HEK293 (cell line): ENCODE measurements at regions not wholly inside any gene's neighbourhood (a gene's known extent, or its start where the extent isn't known, plus 50 kb on each side); places are given as distances from the start of the nearest gene placed in this dataset.

Source experiments
- CTCF ChIA-PET: fragments of 350-600 bp; formaldehyde crosslinking; extraction: SDS; loops from one replicate; lab custom pipeline; 2021; ENCODE audit warnings: antibody characterized with exemption; lab: Yijun Ruan, JAX
- POLR2A ChIA-PET: fragments of 300-600 bp; formaldehyde crosslinking; extraction: SDS; loops from one replicate; lab custom pipeline; 2020; ENCODE audit warnings: antibody characterized with exemption, inconsistent platforms; lab: Yijun Ruan, JAX
- H3K27ac ChIP-seq: fragments of 200-500 bp; sonication (Bioruptor generic); 2 replicates; pipeline ENCODE4 v1.5.1; 2014; ENCODE audit warnings: low read depth, low read length, control low read depth, inconsistent platforms; ENCODE audit errors: extremely low read depth
- H3K36me3 ChIP-seq, 2 experiments: fragments of 200-500 bp in 1 of 2; sonication (Bioruptor generic) in 1 of 2; 1 replicate in 1 of 2; 2 replicates in 1 of 2; pipeline ENCODE4 v1.5.1; 2014 to 2017; ENCODE audit warnings: inconsistent platforms in 2 of 2, low read length in 2 of 2; ENCODE audit not compliant: control insufficient read depth in 2 of 2, insufficient read depth in 1 of 2
- H3K4me1 ChIP-seq: fragments of 200-500 bp; sonication (Bioruptor generic); 2 replicates; pipeline ENCODE4 v1.5.1; 2014; ENCODE audit warnings: mild to moderate bottlenecking, low read length, inconsistent platforms; ENCODE audit not compliant: control insufficient read depth, insufficient read depth
- H3K4me3 ChIP-seq: 2 replicates; pipeline ENCODE4 v1.5.1; 2011; ENCODE audit warnings: low read depth, mild to moderate bottlenecking, control low read depth, low read length, moderate library complexity
- H3K9me3 ChIP-seq: fragments of 200-500 bp; sonication (Bioruptor generic); 2 replicates; pipeline ENCODE4 v1.5.1; 2014; ENCODE audit warnings: low read depth, low read length, inconsistent platforms; ENCODE audit not compliant: control insufficient read depth, insufficient read depth
- BCL11A ChIP-seq: fragments of 450-650 bp; formaldehyde crosslinking; IDR thresholded peaks from 2 replicates; pipeline ENCODE4 v1.5.1; 2016; ENCODE audit warnings: low read depth, missing biosample characterization, missing genetic modification characterization
- REPIN1 ChIP-seq: fragments of 450-650 bp; formaldehyde crosslinking; IDR thresholded peaks from 2 replicates; pipeline ENCODE4 v1.5.1; 2017; ENCODE audit warnings: missing biosample characterization, missing genetic modification characterization, low read depth
- ZNF169 ChIP-seq: fragments of 450-650 bp; formaldehyde crosslinking; IDR thresholded peaks from 2 replicates; pipeline ENCODE4 v1.5.1; 2016; ENCODE audit warnings: missing biosample characterization, missing genetic modification characterization
- ZNF175 ChIP-seq: fragments of 450-650 bp; formaldehyde crosslinking; IDR thresholded peaks from 2 replicates; pipeline ENCODE4 v1.5.1; 2016; ENCODE audit warnings: missing biosample characterization, missing genetic modification characterization
- ZNF19 ChIP-seq: fragments of 450-650 bp; formaldehyde crosslinking; IDR thresholded peaks from 2 replicates; pipeline ENCODE4; 2016; ENCODE audit warnings: missing biosample characterization, missing genetic modification characterization, low read depth
- ZNF202 ChIP-seq: fragments of 450-650 bp; formaldehyde crosslinking; IDR thresholded peaks from 2 replicates; pipeline ENCODE4 v1.5.1; 2016; ENCODE audit warnings: missing biosample characterization, missing genetic modification characterization, borderline replicate concordance
- ZNF239 ChIP-seq: fragments of 450-650 bp; formaldehyde crosslinking; IDR thresholded peaks from 2 replicates; pipeline ENCODE4 v1.5.1; 2016; ENCODE audit warnings: missing biosample characterization, missing genetic modification characterization
- ZNF335 ChIP-seq: fragments of 450-650 bp; formaldehyde crosslinking; conservative IDR thresholded peaks from 2 replicates; pipeline ENCODE4 v1.5.1; 2016; ENCODE audit warnings: missing biosample characterization, missing genetic modification characterization
- ZNF354C ChIP-seq: fragments of 450-650 bp; formaldehyde crosslinking; IDR thresholded peaks from 2 replicates; pipeline ENCODE4 v1.5.1; 2016; ENCODE audit warnings: missing biosample characterization, missing genetic modification characterization, low read depth, borderline replicate concordance
- ZNF521 ChIP-seq: fragments of 450-650 bp; formaldehyde crosslinking; IDR thresholded peaks from 2 replicates; pipeline ENCODE4 v1.5.1; 2017; ENCODE audit warnings: missing biosample characterization, mild to moderate bottlenecking, missing genetic modification characterization
- ZNF529 ChIP-seq: fragments of 450-650 bp; formaldehyde crosslinking; IDR thresholded peaks from 2 replicates; pipeline ENCODE4 v1.5.1; 2017; ENCODE audit warnings: missing genetic modification characterization, missing biosample characterization; ENCODE audit not compliant: insufficient replicate concordance
- ZNF544 ChIP-seq: fragments of 450-650 bp; formaldehyde crosslinking; IDR thresholded peaks from 2 replicates; pipeline ENCODE4 v1.5.0; 2017; ENCODE audit warnings: missing biosample characterization, missing genetic modification characterization
- ZNF626 ChIP-seq: fragments of 450-650 bp; sonication (Bioruptor Pico); formaldehyde crosslinking; IDR thresholded peaks from 2 replicates; pipeline ENCODE4 v1.5.1; 2018; ENCODE audit warnings: missing biosample characterization, missing genetic modification characterization, inconsistent platforms
- ZNF629 ChIP-seq: fragments of 450-650 bp; formaldehyde crosslinking; IDR thresholded peaks from 2 replicates; pipeline ENCODE4 v1.5.1; 2017; ENCODE audit warnings: missing biosample characterization, missing genetic modification characterization
- ZNF777 ChIP-seq: fragments of 450-650 bp; formaldehyde crosslinking; IDR thresholded peaks from 2 replicates; pipeline ENCODE4 v1.5.1; 2017; ENCODE audit warnings: missing biosample characterization, missing genetic modification characterization, borderline replicate concordance
- TF ChIP-seq, protein P1 (sequence below): fragments of 450-650 bp; formaldehyde crosslinking; IDR thresholded peaks from 2 replicates; pipeline ENCODE4 v1.5.1; 2016; ENCODE audit warnings: missing biosample characterization, missing genetic modification characterization
- TF ChIP-seq, protein P2 (sequence below): fragments of 450-650 bp; formaldehyde crosslinking; IDR thresholded peaks from 2 replicates; pipeline ENCODE4 v1.5.1; 2016; ENCODE audit warnings: missing biosample characterization, missing genetic modification characterization, low read depth
- TF ChIP-seq, protein P3 (sequence below): fragments of 450-650 bp; formaldehyde crosslinking; IDR thresholded peaks from 2 replicates; pipeline ENCODE4 v1.5.1; 2016; ENCODE audit warnings: missing biosample characterization, missing genetic modification characterization
- TF ChIP-seq, protein P4 (sequence below): fragments of 450-650 bp; formaldehyde crosslinking; IDR thresholded peaks from 2 replicates; pipeline ENCODE4 v1.5.1; 2016; ENCODE audit warnings: missing biosample characterization, missing genetic modification characterization
- TF ChIP-seq, protein P5 (sequence below): sonication (generic); formaldehyde crosslinking; IDR thresholded peaks from 2 replicates; pipeline ENCODE4 v1.8.1; 2022; ENCODE audit warnings: mild to moderate bottlenecking, moderate library complexity, missing genetic modification reagents

DNA sequence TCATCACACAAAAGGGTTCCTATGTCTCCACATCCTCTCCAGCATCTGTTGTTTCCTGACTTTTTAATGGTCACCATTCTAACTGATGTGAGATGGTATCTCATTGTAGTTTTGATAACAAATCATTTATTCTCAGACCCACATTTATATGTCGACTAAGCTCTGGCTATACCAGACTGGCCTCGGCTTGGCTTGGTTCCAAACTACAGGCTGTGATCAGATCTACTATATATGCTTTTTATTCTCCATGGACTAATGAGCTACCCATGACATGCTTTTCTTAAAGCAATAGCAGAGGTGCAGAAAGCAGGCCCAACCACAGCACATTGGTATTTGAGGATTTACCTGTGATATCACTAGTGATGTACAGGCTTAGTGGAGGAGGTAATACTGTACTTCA, 139.8 kb upstream of the PGR start:
- POLR2A ChIA-PET, result no interaction called here

DNA sequence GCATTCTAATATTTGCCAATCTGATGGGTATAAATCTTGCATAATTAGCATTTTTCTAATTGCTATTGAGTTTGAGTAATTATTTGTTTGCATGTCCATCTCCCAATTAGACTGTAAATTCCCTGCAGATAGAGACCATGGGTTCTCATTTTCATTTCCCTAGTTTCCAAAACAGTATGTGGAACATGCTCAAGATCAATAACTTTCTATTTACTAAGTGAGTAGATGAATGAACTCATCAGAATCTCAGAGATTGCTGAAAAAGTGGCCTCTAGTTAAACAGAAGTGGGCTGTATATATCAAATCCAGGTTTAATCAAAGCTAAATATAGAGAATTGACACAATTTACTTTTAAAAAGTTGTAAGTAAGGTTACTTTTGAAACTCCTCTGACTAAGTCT, 138.0 kb upstream of the PGR start:
- Histone ChIP-seq H3K36me3 (no peaks in the 10 kb centered on the region), H3K4me1 (no peaks in the 10 kb centered on the region), H3K27ac (no peak overlapping the region), H3K9me3 (no peaks in the 10 kb centered on the region), H3K4me3 (no peak overlapping the region)
- CTCF ChIA-PET, result no interaction called here
- TF ChIP-seq ZNF777 (tag by site-specific recombination), result no peak
- POLR2A ChIA-PET, result no interaction called here

More for the DNA sequence above, 139.8 kb upstream of the PGR start:
- no peaks in the 10 kb centered on the region for H3K9me3 ChIP-seq
- no peak overlapping the region for H3K27ac ChIP-seq
- no peak overlapping the region for H3K4me3 ChIP-seq
- TF ChIP-seq, protein P1, sequence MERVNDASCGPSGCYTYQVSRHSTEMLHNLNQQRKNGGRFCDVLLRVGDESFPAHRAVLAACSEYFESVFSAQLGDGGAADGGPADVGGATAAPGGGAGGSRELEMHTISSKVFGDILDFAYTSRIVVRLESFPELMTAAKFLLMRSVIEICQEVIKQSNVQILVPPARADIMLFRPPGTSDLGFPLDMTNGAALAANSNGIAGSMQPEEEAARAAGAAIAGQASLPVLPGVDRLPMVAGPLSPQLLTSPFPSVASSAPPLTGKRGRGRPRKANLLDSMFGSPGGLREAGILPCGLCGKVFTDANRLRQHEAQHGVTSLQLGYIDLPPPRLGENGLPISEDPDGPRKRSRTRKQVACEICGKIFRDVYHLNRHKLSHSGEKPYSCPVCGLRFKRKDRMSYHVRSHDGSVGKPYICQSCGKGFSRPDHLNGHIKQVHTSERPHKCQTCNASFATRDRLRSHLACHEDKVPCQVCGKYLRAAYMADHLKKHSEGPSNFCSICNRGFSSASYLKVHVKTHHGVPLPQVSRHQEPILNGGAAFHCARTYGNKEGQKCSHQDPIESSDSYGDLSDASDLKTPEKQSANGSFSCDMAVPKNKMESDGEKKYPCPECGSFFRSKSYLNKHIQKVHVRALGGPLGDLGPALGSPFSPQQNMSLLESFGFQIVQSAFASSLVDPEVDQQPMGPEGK (tag by site-specific recombination), result no peak
- TF ChIP-seq, protein P2, sequence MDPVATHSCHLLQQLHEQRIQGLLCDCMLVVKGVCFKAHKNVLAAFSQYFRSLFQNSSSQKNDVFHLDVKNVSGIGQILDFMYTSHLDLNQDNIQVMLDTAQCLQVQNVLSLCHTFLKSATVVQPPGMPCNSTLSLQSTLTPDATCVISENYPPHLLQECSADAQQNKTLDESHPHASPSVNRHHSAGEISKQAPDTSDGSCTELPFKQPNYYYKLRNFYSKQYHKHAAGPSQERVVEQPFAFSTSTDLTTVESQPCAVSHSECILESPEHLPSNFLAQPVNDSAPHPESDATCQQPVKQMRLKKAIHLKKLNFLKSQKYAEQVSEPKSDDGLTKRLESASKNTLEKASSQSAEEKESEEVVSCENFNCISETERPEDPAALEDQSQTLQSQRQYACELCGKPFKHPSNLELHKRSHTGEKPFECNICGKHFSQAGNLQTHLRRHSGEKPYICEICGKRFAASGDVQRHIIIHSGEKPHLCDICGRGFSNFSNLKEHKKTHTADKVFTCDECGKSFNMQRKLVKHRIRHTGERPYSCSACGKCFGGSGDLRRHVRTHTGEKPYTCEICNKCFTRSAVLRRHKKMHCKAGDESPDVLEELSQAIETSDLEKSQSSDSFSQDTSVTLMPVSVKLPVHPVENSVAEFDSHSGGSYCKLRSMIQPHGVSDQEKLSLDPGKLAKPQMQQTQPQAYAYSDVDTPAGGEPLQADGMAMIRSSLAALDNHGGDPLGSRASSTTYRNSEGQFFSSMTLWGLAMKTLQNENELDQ (tag by site-specific recombination), result no peak
- TF ChIP-seq ZNF202 (tag by site-specific recombination), result no peak
- H3K36me3 ChIP-seq, result no peaks in the 10 kb centered on the region
- CTCF ChIA-PET, result no interaction called here
- no peaks in the 10 kb centered on the region for H3K4me1 ChIP-seq

DNA sequence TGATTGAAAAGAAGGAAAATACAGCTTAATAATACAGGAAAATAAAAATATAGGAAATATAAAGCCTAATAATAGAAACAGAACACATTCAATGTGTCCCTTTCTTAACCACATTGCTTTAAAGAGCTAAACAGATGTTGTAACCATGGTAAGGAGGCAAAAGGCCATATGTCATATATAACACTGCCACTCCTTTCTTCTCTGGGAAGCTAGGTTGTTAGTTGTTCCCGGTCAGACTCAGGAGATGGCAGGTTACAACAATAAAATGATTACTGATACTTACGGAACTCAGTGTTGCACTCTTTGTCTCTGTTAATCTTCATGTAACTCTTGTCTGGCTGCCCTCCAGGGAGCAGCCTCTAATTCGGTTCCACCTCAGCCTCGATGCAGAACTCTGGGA, 134.7 kb upstream of the PGR start:
- POLR2A ChIA-PET, result no interaction called here
- no peak overlapping the region for H3K27ac ChIP-seq
- no peaks in the 10 kb centered on the region for H3K4me1 ChIP-seq
- no peaks in the 10 kb centered on the region for H3K9me3 ChIP-seq
- TF ChIP-seq ZNF544 (tag by site-specific recombination), result no peak
- TF ChIP-seq ZNF354C (tag by site-specific recombination), result no peak
- no peak for TF ChIP-seq ZNF529
- no peak for TF ChIP-seq ZNF169 (tag by site-specific recombination)
- no peak for TF ChIP-seq BCL11A (tag by site-specific recombination)
- no peak for TF ChIP-seq ZNF626 (tag by site-specific recombination)
- H3K4me3 ChIP-seq, result no peak overlapping the region
- H3K36me3 ChIP-seq, result no peaks in the 10 kb centered on the region
- CTCF ChIA-PET, result no interaction called here

DNA sequence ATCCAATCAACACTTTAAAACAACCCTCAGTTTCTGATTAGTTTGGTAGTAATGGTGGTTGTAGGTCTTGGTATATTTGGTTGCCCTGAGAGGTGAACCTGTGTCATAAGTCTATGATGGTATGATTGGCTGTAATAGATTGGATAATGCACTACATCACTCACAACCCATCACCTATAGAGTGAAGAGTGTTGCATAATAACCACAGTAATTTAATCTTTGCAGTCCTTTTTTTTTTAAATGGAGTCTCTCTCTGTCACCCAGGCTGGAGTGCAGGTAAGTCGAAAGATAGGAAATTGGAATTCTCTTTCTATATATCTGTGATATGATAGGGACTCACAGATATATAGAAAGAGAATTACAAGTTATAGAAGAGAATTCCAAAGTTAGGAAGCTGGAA, 133.4 kb upstream of the PGR start:
- H3K4me1 ChIP-seq, result no peaks in the 10 kb centered on the region
- no peaks in the 10 kb centered on the region for H3K9me3 ChIP-seq
- ChIA-PET POLR2A (no interaction called here), CTCF (no interaction called here)
- no peak overlapping the region for H3K27ac ChIP-seq
- TF ChIP-seq REPIN1 (tag by site-specific recombination) (no peak), ZNF521 (tag by site-specific recombination) (no peak), ZNF175 (tag by site-specific recombination) (no peak), ZNF19 (no peak), ZNF335 (no peak), ZNF239 (no peak), ZNF629 (tag by site-specific recombination) (no peak)
- TF ChIP-seq, protein P3, sequence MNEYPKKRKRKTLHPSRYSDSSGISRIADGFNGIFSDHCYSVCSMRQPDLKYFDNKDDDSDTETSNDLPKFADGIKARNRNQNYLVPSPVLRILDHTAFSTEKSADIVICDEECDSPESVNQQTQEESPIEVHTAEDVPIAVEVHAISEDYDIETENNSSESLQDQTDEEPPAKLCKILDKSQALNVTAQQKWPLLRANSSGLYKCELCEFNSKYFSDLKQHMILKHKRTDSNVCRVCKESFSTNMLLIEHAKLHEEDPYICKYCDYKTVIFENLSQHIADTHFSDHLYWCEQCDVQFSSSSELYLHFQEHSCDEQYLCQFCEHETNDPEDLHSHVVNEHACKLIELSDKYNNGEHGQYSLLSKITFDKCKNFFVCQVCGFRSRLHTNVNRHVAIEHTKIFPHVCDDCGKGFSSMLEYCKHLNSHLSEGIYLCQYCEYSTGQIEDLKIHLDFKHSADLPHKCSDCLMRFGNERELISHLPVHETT (tag by site-specific recombination), result no peak
- TF ChIP-seq, protein P4, sequence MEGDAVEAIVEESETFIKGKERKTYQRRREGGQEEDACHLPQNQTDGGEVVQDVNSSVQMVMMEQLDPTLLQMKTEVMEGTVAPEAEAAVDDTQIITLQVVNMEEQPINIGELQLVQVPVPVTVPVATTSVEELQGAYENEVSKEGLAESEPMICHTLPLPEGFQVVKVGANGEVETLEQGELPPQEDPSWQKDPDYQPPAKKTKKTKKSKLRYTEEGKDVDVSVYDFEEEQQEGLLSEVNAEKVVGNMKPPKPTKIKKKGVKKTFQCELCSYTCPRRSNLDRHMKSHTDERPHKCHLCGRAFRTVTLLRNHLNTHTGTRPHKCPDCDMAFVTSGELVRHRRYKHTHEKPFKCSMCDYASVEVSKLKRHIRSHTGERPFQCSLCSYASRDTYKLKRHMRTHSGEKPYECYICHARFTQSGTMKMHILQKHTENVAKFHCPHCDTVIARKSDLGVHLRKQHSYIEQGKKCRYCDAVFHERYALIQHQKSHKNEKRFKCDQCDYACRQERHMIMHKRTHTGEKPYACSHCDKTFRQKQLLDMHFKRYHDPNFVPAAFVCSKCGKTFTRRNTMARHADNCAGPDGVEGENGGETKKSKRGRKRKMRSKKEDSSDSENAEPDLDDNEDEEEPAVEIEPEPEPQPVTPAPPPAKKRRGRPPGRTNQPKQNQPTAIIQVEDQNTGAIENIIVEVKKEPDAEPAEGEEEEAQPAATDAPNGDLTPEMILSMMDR, result no peak
- TF ChIP-seq, protein P5, sequence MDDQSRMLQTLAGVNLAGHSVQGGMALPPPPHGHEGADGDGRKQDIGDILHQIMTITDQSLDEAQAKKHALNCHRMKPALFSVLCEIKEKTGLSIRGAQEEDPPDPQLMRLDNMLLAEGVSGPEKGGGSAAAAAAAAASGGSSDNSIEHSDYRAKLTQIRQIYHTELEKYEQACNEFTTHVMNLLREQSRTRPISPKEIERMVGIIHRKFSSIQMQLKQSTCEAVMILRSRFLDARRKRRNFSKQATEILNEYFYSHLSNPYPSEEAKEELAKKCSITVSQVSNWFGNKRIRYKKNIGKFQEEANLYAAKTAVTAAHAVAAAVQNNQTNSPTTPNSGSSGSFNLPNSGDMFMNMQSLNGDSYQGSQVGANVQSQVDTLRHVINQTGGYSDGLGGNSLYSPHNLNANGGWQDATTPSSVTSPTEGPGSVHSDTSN (CRISPR knock-in tag), result no peak
- H3K36me3 ChIP-seq, result no peaks in the 10 kb centered on the region
- no peak overlapping the region for H3K4me3 ChIP-seq
